ENCODE measurements at regions not wholly inside any gene's neighbourhood (a gene's known extent, or its start where the extent isn't known, plus 50 kb on each side); places are given as distances from the start of the nearest gene placed in this dataset.

- ChIA-PET CTCF (no interaction called here), POLR2A (no interaction called here)
- DNase-seq (ENCODE audit: low read depth): no peak
- no peaks in the 10 kb centered on the region for H3K27me3 ChIP-seq (ENCODE audit: control insufficient read depth, insufficient read depth, low read length)
- no peak overlapping the region for H3K4me3 ChIP-seq (ENCODE audit: low read depth, low read length)
- TF ChIP-seq CTCF (IDR thresholded peaks at IDR 0.05; ENCODE audit: insufficient read depth, low read depth, low read length): no peak
- H3K36me3 ChIP-seq (ENCODE audit: control insufficient read depth, insufficient read depth, low read length): no peaks in the 10 kb centered on the region
Observed at GRCh38 chr3:88385090-88385489, 235.3 kb downstream of the C3orf38 start.

- TF ChIP-seq CTCF (IDR thresholded peaks at IDR 0.05; ENCODE audit: insufficient read depth, low read depth, low read length): no peak
- H3K27me3 ChIP-seq (ENCODE audit: control insufficient read depth, insufficient read depth, low read length): no peaks in the 10 kb centered on the region
- CTCF ChIA-PET: no interaction called here
- no peak overlapping the region for H3K4me3 ChIP-seq (ENCODE audit: low read depth, low read length)
- DNase-seq (ENCODE audit: low read depth): no peak
- no peaks in the 10 kb centered on the region for H3K36me3 ChIP-seq (ENCODE audit: control insufficient read depth, insufficient read depth, low read length)
- POLR2A ChIA-PET: no interaction called here
Observed at GRCh38 chr3:88398581-88398980, 248.8 kb downstream of the C3orf38 start.

GRCh38 chr3:88403319-88403718 lies 253.6 kb downstream of the C3orf38 start:
- Histone ChIP-seq H3K36me3 (ENCODE audit: control insufficient read depth, insufficient read depth, low read length) (no peaks in the 10 kb centered on the region), H3K27me3 (ENCODE audit: control insufficient read depth, insufficient read depth, low read length) (no peaks in the 10 kb centered on the region), H3K4me3 (ENCODE audit: low read depth, low read length) (no peak overlapping the region)
- CTCF ChIA-PET: no interaction called here
- POLR2A ChIA-PET: no interaction called here
- TF ChIP-seq CTCF (IDR thresholded peaks at IDR 0.05; ENCODE audit: insufficient read depth, low read depth, low read length): no peak
- no peak for DNase-seq (ENCODE audit: low read depth)

- TF ChIP-seq CTCF (IDR thresholded peaks at IDR 0.05; ENCODE audit: insufficient read depth, low read depth, low read length): no peak
- H3K4me3 ChIP-seq (ENCODE audit: low read depth, low read length): no peak overlapping the region
- ChIA-PET POLR2A (no interaction called here), CTCF (no interaction called here)
- DNase-seq (ENCODE audit: low read depth): no peak
- no peaks in the 10 kb centered on the region for H3K27me3 ChIP-seq (ENCODE audit: control insufficient read depth, insufficient read depth, low read length)
- H3K36me3 ChIP-seq (ENCODE audit: control insufficient read depth, insufficient read depth, low read length): no peaks in the 10 kb centered on the region
Observed at GRCh38 chr3:88408097-88408496, 258.3 kb downstream of the C3orf38 start.

GRCh38 chr3:88408935-88409334 lies 259.2 kb downstream of the C3orf38 start:
- POLR2A ChIA-PET: no interaction called here
- no peak for DNase-seq (ENCODE audit: low read depth)
- H3K4me3 ChIP-seq (ENCODE audit: low read depth, low read length): no peak overlapping the region
- no peaks in the 10 kb centered on the region for H3K36me3 ChIP-seq (ENCODE audit: control insufficient read depth, insufficient read depth, low read length)
- no peaks in the 10 kb centered on the region for H3K27me3 ChIP-seq (ENCODE audit: control insufficient read depth, insufficient read depth, low read length)
- TF ChIP-seq CTCF (IDR thresholded peaks at IDR 0.05; ENCODE audit: insufficient read depth, low read depth, low read length): no peak
- CTCF ChIA-PET: no interaction called here
